Spleen (tissue), 11 donors: ENCODE measurements at regions not wholly inside any gene's neighbourhood (a gene's known extent, or its start where the extent isn't known, plus 50 kb on each side); places are given as distances from the start of the nearest gene placed in this dataset.

Experiments
- DNase-seq: peaks from one replicate; pipeline ENCODE4 v3.0.0-alpha.2; 2020
- H3K27ac ChIP-seq, 8 donors: fragments of 200-600 bp; sonication (generic) in 7 of 8; 1 replicate in 4 of 8; 2 replicates in 4 of 8; pipeline versions ENCODE4 v1.5.0 to v1.8.0; 2016 to 2021; ENCODE audit warnings: inconsistent platforms in 4 of 8, mild to moderate bottlenecking in 4 of 8, moderate library complexity in 1 of 8
- H3K27me3 ChIP-seq, 7 donors: fragments of 200-600 bp; sonication (generic) in 6 of 7; replicated peaks in 1 of 7; 1 replicate in 4 of 7; 2 replicates in 3 of 7; pipeline versions ENCODE4 v1.5.0 to v1.8.0; 2016 to 2021; ENCODE audit warnings: inconsistent platforms in 3 of 7, mild to moderate bottlenecking in 1 of 7
- H3K36me3 ChIP-seq, 6 donors: fragments of 200-600 bp; sonication (generic) in 5 of 6; 1 replicate in 4 of 6; 2 replicates in 2 of 6; pipeline versions ENCODE4 v1.5.0 to v1.8.0; 2016 to 2021; ENCODE audit warnings: inconsistent platforms in 2 of 6
- H3K4me1 ChIP-seq, 6 donors: fragments of 200-600 bp; sonication (generic) in 5 of 6; 1 replicate in 3 of 6; 2 replicates in 3 of 6; pipeline versions ENCODE4 v1.5.0 to v1.8.0; 2016 to 2021; ENCODE audit warnings: inconsistent platforms in 3 of 6
- H3K4me3 ChIP-seq, 8 donors: fragments of 200-600 bp; sonication (generic) in 7 of 8; 1 replicate in 4 of 8; 2 replicates in 4 of 8; pipeline versions ENCODE4 v1.5.0 to v1.8.0; 2016 to 2021; ENCODE audit warnings: inconsistent platforms in 4 of 8, mild to moderate bottlenecking in 4 of 8, moderate library complexity in 2 of 8
- H3K9me3 ChIP-seq, 8 donors: fragments of 200-600 bp; sonication (generic) in 7 of 8; 1 replicate in 4 of 8; 2 replicates in 4 of 8; pipeline versions ENCODE4 v1.5.0 to v1.8.0; 2016 to 2021; ENCODE audit warnings: inconsistent platforms in 4 of 8
- POLR2A ChIP-seq, 3 donors: fragments of 450-650 bp; IDR thresholded peaks; one replicate each; pipeline ENCODE4 v1.5.1; 2017; ENCODE audit warnings: antibody characterized with exemption in 3 of 3, mild to moderate bottlenecking in 1 of 3
- POLR2AphosphoS5 ChIP-seq, 3 donors: sonication (generic); formaldehyde crosslinking; IDR thresholded peaks; one replicate each; pipeline ENCODE4 v1.5.1; 2017; ENCODE audit warnings: antibody characterized with exemption in 3 of 3
- WGBS, 5 donors: extraction: QIAGEN DNeasy Blood & Tissue Kit in 3 of 5; methylation state at CpG; one replicate each; pipeline versions ENCODE4 v1.1.5 to v1.1.7; 2013 to 2018; 5-methylcytosine and 5-hydroxymethylcytosine counted together
- intact Hi-C: fragments of 100-400 bp; cut with DNase I; formaldehyde crosslinking; loops from one replicate; pipeline ENCODE4 v1.15.0; 2023; ENCODE audit warnings: low total_unique reads
- TF ChIP-seq, protein P1 (sequence below), 11 experiments: fragments of 200-600 bp in 7 of 11; fragments of 450-650 bp in 4 of 11; sonication (generic) in 4 of 11; IDR thresholded peaks in 8 of 11; conservative IDR thresholded peaks in 3 of 11; 1 replicate in 7 of 11; 2 replicates in 4 of 11; pipeline versions ENCODE4 v1.4.0 to v1.8.0; 2016 to 2021; ENCODE audit warnings: antibody characterized with exemption in 11 of 11, inconsistent platforms in 4 of 11, mild to moderate bottlenecking in 1 of 11
- donor health status: healthy with polysubstance abuse.
- donor health status: DM: no; HTN: no; CAD: no; lungs with moderate emphysema.
- donor health status: DM: no; HTN: no; CAD: no.
- donor health status: Bipolar disorder and iron deficiency.
- donor health status: healthy.
- donor health status: DM: no; HTN: no; CAD: no.
- donor health status: DM: yes; HTN: yes; CAD: no.

DNA sequence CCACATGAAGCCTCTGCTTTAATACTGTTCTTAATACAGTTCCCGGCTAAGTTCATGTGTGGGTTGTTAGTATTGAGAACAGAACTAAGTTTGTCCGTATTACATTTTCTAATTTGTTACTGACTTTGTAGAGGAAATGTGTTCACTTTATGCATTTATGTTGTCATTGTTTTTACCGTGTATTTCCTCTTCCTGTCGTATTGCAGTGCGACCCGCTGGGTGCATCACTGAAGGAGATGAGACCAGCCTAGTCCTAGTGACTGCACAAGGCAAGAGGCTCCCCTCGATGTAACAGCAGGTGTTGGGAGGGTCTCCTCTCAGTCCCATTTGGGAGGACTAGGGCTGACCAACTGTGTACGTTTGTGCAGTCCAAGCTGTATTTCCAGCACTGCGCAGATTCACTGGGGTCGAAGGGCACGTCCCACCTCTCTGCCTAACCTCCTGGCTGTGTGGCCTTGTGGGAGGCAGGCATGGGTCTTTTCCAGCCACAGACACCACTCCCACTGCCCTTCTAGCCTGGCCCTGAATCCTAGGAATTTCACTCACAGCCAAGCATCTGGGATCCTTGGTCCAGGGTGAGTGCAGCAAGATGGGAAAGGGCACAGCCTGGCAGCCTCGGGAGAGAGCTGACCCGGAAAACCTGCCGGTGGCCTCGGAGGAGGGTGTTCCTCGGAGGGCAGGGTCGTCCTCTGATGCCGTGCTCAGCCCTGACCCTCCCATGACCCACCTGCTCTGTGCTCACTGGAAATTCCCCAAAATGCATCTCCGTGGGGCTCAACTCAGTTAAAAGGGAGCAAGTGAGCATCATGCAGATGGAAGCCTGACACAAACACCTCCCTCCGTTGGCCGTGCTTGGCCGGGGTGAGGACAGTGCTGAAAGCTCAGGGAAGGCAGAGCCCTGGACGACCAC lies 63.9 kb upstream of the FAM20C start:
- H3K4me3 ChIP-seq: peak overlapping the region in 1 of 8 donors; percentile 22
- no peaks in the 10 kb centered on the region for H3K9me3 ChIP-seq
- peaks cover 0 to 30% (median 11%) of the 10 kb centered on the region in 6 donors for H3K4me1 ChIP-seq
- H3K27ac ChIP-seq: peak overlapping the region in 5 of 8 donors; percentile 18 to 77 (median 68)
- H3K36me3 ChIP-seq: no peaks in the 10 kb centered on the region
- DNase-seq: no peak
- 65 to 77% (median 71%) methylated on average over 21 to 23 of the region's 23 CpGs for WGBS, 5 donors
- intact Hi-C loops: no loop called here
- TF ChIP-seq POLR2A (IDR thresholded peaks at IDR 0.05) (no peak), POLR2AphosphoS5 (IDR thresholded peaks at IDR 0.05) (no peak)
- TF ChIP-seq, protein P1, sequence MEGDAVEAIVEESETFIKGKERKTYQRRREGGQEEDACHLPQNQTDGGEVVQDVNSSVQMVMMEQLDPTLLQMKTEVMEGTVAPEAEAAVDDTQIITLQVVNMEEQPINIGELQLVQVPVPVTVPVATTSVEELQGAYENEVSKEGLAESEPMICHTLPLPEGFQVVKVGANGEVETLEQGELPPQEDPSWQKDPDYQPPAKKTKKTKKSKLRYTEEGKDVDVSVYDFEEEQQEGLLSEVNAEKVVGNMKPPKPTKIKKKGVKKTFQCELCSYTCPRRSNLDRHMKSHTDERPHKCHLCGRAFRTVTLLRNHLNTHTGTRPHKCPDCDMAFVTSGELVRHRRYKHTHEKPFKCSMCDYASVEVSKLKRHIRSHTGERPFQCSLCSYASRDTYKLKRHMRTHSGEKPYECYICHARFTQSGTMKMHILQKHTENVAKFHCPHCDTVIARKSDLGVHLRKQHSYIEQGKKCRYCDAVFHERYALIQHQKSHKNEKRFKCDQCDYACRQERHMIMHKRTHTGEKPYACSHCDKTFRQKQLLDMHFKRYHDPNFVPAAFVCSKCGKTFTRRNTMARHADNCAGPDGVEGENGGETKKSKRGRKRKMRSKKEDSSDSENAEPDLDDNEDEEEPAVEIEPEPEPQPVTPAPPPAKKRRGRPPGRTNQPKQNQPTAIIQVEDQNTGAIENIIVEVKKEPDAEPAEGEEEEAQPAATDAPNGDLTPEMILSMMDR (IDR thresholded peaks at IDR 0.05 in 8 of 11, conservative IDR thresholded peaks at IDR 0.05 in 3 of 11): no peak
- peaks cover 0 to 27% (median 0%) of the 10 kb centered on the region in 7 donors for H3K27me3 ChIP-seq

DNA sequence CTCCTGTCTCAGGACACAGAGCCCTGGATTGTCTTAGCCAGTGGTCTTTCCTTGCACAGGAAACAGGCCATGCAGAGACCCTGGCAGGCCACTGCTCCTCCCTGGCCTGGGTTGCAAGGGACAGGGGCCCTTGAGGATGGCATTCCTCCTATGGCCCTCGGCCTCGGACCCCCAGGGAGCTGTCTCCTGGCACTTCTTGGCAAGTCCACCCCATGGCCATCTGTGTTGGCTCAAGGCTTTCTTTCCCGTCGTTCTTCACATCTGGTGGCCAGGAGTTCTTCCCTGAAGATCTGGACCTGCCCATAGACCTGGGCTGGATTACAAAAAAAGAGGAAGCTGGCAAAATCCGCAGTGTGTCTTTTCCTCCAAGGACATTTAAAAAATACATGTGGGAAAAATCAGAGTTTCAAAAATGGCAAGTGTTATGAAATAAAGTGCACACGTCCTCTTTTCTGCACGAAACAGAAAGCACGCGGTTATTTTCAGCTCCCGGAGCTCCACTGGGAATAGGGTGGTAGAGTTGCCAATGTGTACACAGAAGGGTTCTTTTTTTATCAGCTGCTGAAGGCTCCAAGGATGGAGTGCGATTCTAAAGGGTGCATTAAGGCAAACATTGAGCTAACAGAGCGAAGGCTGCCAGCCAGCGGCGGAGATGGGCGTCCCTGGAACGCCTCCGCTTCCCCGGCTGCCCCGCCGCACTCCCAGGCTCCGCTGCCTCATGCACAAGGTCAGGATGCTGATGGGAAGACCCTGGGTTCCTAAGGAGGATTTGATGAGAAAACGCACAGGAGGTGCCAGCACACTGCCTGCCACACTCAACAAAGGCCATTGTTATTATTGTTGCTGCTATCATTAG lies 62.8 kb upstream of the FAM20C start:
- Histone ChIP-seq H3K36me3 (no peaks in the 10 kb centered on the region), H3K4me3 (no peak overlapping the region), H3K27me3 (peaks cover 0 to 33% (median 0%) of the 10 kb centered on the region in 7 donors), H3K4me1 (peaks cover 0 to 30% (median 11%) of the 10 kb centered on the region in 6 donors), H3K27ac (peak overlapping the region in 2 of 8 donors; percentile 48), H3K9me3 (no peaks in the 10 kb centered on the region)
- intact Hi-C loops: no loop called here
- no peak for DNase-seq
- no peak for TF ChIP-seq POLR2A (IDR thresholded peaks at IDR 0.05)
- no peak for TF ChIP-seq POLR2AphosphoS5 (IDR thresholded peaks at IDR 0.05)
- TF ChIP-seq, protein P1 (IDR thresholded peaks at IDR 0.05 in 8 of 11, conservative IDR thresholded peaks at IDR 0.05 in 3 of 11): no peak
- 68 to 76% (median 73%) methylated on average over 22 of the region's 22 CpGs for WGBS, 5 donors

DNA sequence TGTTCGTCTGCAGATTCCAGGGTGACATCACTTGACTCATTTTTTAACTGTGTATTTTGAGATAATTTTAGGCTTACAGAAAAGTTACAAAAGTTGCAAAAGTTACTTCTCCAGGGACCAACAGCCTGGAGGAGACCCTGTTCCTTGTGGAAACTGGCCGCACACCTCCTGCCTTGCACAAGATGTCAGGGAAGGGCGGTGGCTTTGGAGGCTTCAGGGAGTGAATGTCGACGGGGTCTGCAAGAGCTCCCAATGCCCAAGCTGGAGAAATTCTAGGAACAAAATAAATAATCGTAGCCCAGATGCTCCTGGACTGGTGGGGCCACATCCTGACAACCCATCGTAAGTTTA lies 62.2 kb upstream of the FAM20C start:
- intact Hi-C loops: no loop called here
- H3K36me3 ChIP-seq: no peaks in the 10 kb centered on the region
- TF ChIP-seq POLR2A (IDR thresholded peaks at IDR 0.05): no peak
- TF ChIP-seq POLR2AphosphoS5 (IDR thresholded peaks at IDR 0.05): no peak
- TF ChIP-seq, protein P1 (IDR thresholded peaks at IDR 0.05 in 8 of 11, conservative IDR thresholded peaks at IDR 0.05 in 3 of 11): no peak
- no peak overlapping the region for H3K4me3 ChIP-seq
- peaks cover 0 to 30% (median 11%) of the 10 kb centered on the region in 6 donors for H3K4me1 ChIP-seq
- 77 to 86% (median 80%) methylated on average over 7 of the region's 7 CpGs for WGBS, 5 donors
- DNase-seq: no peak
- H3K27me3 ChIP-seq: peaks cover 0 to 33% (median 0%) of the 10 kb centered on the region in 7 donors
- H3K27ac ChIP-seq: peak overlapping the region in 1 of 8 donors; percentile 48
- H3K9me3 ChIP-seq: no peaks in the 10 kb centered on the region
